GM12892 (cell line): ENCODE measurements at regions not wholly inside any gene's neighbourhood (a gene's known extent, or its start where the extent isn't known, plus 50 kb on each side); places are given as distances from the start of the nearest gene placed in this dataset.

Experiments used
- POLR2A ChIP-seq: IDR thresholded peaks from 2 replicates; pipeline ENCODE4 v1.6.1; 2011; ENCODE audit warnings: low read depth, low read length, control low read depth
- POLR2AphosphoS5 ChIP-seq: IDR thresholded peaks from 2 replicates; pipeline ENCODE4 v1.6.1; 2011; ENCODE audit warnings: low read depth, low read length, control low read depth
- TAF1 ChIP-seq: IDR thresholded peaks from 2 replicates; pipeline ENCODE4 v1.6.1; 2011; ENCODE audit warnings: low read depth, mild to moderate bottlenecking, control low read depth, low read length, borderline replicate concordance

DNA sequence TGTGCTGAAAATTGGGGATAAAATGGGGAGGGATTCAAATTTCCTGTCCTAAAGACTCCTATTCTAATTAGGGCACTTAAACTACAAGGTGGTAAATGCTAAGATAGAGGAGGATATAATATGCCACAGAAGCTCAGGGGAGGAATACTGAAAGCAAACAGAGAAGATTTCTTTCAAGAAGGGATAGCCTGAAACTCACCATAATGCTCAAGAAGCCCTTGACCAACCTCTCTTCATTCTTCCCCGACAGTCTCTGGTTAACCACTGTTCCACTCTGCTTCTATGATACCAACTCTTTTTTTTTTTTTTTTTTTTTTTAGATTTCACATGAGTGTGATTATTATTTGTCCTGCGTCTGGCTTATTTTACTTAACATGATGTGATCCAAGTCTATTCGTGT is 398.2 kb upstream of the FRG2C start:
- TF ChIP-seq POLR2A = no peak
- TF ChIP-seq TAF1 = no peak
- TF ChIP-seq POLR2AphosphoS5 = no peak
